GM06990 (cell line): ENCODE measurements at regions not wholly inside any gene's neighbourhood (a gene's known extent, or its start where the extent isn't known, plus 50 kb on each side); places are given as distances from the start of the nearest gene placed in this dataset.

Experiments used
- DNase-seq: peaks from one replicate; pipeline ENCODE4 v3.0.0-alpha.2; 2011; ENCODE audit not compliant: insufficient read length; ENCODE audit errors: extremely low read depth
- H3K27me3 ChIP-seq: replicated peaks from 2 replicates; pipeline ENCODE4 v1.6.0; 2011; ENCODE audit warnings: low read length; ENCODE audit not compliant: control insufficient read depth, insufficient read depth
- H3K36me3 ChIP-seq: 2 replicates; pipeline ENCODE4 v1.5.1; 2011; ENCODE audit warnings: low read length; ENCODE audit not compliant: control insufficient read depth, insufficient read depth
- H3K4me3 ChIP-seq: replicated peaks from 2 replicates; pipeline ENCODE4 v1.5.1; 2011; ENCODE audit warnings: low read depth, mild to moderate bottlenecking, control low read depth, low read length
- TF ChIP-seq, protein P1 (sequence below): IDR thresholded peaks from 2 replicates; pipeline ENCODE4 v1.5.1; 2011; ENCODE audit warnings: low read length, control low read depth, mild to moderate bottlenecking, inconsistent platforms; ENCODE audit not compliant: insufficient read depth, poor library complexity, severe bottlenecking

DNA sequence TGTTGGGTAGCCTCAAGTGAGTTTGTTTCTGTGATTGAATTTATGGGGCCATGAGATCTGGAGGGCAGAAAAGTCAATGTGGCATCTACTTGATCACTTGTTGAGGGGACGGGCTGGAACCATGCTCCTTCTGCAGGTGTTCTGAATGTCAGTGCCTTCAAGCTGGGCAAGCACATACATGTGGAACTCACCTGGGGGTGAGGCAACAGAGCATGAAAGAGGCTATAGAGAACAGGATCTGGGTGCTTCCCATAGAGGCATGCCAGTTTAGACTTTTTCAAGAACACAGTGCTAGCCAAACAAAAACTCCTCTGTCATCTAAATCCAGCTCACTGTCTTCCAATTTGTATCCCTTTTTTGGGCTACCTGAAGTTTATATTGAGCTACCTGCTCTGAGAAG, 77.8 kb upstream of the SLC35B3 start:
- Histone ChIP-seq H3K36me3 (no peaks in the 10 kb centered on the region), H3K4me3 (no peak overlapping the region), H3K27me3 (no peaks in the 10 kb centered on the region)
- TF ChIP-seq, protein P1, sequence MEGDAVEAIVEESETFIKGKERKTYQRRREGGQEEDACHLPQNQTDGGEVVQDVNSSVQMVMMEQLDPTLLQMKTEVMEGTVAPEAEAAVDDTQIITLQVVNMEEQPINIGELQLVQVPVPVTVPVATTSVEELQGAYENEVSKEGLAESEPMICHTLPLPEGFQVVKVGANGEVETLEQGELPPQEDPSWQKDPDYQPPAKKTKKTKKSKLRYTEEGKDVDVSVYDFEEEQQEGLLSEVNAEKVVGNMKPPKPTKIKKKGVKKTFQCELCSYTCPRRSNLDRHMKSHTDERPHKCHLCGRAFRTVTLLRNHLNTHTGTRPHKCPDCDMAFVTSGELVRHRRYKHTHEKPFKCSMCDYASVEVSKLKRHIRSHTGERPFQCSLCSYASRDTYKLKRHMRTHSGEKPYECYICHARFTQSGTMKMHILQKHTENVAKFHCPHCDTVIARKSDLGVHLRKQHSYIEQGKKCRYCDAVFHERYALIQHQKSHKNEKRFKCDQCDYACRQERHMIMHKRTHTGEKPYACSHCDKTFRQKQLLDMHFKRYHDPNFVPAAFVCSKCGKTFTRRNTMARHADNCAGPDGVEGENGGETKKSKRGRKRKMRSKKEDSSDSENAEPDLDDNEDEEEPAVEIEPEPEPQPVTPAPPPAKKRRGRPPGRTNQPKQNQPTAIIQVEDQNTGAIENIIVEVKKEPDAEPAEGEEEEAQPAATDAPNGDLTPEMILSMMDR: no peak
- DNase-seq: no peak

DNA sequence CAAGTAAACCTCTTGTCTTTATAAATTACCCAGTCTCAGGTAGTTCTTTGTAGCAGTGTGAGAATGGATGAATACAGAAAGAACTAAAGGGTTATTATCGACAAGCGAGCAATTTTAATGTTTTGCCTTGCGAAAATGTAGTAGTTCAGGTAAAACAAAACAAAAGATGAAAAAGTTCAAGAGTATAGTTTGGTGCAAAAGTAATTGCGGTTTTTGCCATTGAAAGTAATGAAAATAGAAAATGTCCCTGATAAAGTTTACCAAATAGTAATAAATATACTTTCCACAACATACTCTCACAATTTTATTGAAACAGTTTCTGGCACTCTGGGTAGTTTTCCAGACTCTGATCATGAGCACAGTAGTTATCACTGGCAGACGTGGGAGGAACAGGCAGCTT, 71.9 kb upstream of the SLC35B3 start:
- DNase-seq: no peak
- Histone ChIP-seq H3K36me3 (no peaks in the 10 kb centered on the region), H3K4me3 (no peak overlapping the region), H3K27me3 (no peaks in the 10 kb centered on the region; the same call in 1 of the 2 replicates)
- TF ChIP-seq, protein P1: no peak

DNA sequence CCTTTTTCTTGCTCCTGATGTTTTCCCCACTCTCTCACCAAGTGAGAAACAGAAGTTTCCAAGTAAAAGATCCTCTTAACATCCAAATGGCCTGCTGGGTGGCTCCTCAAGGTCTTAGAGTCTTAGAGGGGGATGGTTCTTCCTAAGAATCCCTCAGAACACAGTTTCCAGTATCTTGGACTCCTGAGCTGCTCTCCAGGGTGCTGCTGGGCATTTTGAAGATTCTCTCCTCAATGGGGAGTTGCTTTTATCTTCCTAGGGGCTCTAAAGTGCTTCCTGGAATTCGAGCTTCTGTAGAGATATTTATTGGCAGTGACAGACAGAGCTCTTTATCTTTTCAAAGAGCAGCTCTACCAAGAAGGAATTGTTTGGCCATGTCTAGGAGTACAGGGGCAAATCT, 70.8 kb upstream of the SLC35B3 start:
- no peak for DNase-seq
- Histone ChIP-seq H3K27me3 (no peaks in the 10 kb centered on the region; the same call in 1 of the 2 replicates), H3K4me3 (no peak overlapping the region), H3K36me3 (no peaks in the 10 kb centered on the region)
- TF ChIP-seq, protein P1: no peak

DNA sequence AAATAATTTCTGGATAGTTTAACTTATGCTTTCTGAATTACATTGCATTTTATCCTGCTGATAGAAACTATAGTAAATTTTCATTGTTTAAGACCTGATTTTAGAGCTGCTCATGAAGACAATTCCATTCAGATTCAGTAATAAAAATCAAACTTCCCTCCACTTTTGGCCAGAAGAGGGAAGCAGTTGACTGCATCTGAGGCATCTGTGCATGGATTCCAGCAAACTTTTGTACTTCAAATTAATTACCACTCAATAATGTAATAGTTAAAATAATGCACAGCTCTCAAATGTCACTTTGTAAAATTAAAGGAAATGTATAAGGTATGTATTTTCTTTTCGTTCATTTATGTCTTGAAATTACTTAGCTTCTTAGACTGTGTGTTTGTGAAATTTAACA, 64.2 kb upstream of the SLC35B3 start:
- Histone ChIP-seq H3K36me3 (no peaks in the 10 kb centered on the region), H3K4me3 (no peak overlapping the region), H3K27me3 (no peaks in the 10 kb centered on the region)
- TF ChIP-seq, protein P1: peak; percentile 13
- no peak for DNase-seq

DNA sequence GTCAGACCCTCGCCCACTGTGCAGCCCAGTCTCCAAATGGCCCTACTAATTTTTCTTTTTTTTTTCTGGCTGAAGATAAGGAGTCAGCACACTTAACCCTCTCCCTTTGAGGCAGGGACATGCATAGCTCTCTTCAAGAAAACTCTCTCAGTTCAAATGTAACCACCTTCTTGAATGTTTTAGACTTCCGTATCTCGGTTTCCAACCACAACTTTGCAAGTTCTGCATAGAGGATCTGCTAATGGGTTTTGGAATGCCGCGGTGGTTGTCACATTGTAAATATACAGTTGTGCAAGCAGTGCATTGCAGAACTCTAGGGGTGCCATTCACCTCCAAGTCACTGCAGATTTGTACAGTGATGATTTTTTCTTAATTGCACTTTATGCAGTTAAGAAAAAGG, 59.4 kb upstream of the SLC35B3 start:
- TF ChIP-seq, protein P1: no peak
- no peak for DNase-seq
- Histone ChIP-seq H3K36me3 (no peaks in the 10 kb centered on the region), H3K27me3 (no peaks in the 10 kb centered on the region), H3K4me3 (no peak overlapping the region)

DNA sequence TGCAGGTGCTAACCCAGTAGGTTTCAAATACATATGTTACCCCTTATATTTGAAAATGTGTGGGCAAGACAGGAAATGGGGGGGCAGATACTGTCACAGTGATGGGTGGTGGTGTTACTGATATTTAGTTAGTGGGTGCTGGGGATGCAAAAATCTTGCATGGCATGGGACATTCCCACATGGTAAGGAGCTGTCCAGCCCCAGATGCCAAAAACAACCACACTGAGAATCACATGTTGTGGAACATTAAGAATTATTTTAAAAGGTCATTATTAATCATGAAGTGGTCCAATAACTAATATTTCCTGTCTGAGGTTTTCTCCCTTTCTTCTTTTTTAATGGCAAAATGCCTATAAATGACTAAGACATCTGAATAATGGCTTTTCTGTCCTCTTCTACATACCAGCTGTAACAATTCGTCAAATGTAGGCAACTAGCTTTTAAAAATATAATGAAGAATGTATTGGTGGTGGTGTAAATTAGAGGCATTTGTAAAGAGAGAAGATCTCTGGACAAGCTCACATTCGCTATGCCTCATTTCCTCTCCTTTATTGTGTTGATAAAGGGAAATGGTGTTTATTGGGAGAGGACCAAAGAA, 57.3 kb upstream of the SLC35B3 start:
- TF ChIP-seq, protein P1: no peak
- Histone ChIP-seq H3K27me3 (no peaks in the 10 kb centered on the region), H3K36me3 (no peaks in the 10 kb centered on the region), H3K4me3 (no peak overlapping the region)
- no peak for DNase-seq
